ENCODE measurements at regions not wholly inside any gene's neighbourhood (a gene's known extent, or its start where the extent isn't known, plus 50 kb on each side); places are given as distances from the start of the nearest gene placed in this dataset.

DNA sequence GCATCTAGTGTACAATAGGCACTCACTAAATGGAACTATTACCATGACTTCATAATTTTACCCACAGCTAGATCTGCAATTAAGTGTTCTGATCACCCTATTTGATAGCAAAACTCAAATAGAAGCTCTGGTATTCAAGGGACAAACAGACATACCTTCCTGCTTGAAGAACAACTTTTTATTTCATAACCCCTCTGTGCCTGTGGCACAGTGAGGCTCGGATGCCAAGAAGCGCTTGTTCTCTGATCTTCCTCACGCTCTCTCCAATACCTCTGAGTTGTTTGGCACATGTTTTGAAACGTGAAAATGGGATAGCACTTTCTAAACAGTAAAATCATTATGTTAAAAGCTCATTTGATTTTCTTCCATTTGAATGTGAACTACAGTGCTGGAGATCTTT, 232.0 kb downstream of the KLF5 start:
- no peak for DNase-seq (ENCODE audit: low read depth)

DNA sequence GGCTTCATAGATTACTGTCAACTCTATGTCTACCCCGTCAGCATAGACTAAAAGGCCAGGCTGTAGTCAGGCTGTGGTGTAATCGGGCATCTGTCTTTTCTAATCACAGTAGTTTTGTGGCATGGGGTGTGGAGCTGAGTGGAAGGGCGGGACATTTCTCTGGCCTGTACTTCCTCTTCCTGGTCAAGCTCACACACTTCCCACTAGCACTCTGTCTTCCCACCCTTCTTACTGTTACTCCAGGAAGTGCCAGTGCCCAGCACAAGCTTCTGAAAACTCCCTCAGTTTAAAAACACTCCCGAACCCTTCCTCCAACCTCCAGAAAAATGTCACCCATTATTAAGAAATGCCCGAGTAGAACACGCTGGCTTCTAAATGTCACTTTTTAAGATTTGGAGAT, 229.8 kb downstream of the KLF5 start:
- no peak for DNase-seq (ENCODE audit: low read depth)

DNA sequence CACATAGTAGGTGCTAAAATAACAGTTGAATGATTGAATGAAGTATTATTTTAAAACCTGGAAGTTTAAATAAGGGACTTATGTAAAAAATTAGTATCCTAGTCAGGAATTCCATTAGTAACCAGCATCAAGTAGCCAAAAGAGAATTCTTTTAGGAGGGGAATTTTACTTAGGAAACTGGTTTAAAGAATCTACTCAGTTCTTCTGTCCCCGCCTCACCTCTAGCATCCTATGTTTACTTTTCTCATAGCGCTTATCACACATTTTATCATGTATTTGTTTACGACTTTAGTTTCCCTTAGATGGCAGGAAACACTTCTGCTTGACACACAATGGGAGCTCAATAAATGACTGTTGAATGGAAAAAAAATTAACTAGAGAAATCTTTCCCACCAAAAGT, 229.0 kb downstream of the KLF5 start:
- no peak for DNase-seq (ENCODE audit: low read depth)

DNA sequence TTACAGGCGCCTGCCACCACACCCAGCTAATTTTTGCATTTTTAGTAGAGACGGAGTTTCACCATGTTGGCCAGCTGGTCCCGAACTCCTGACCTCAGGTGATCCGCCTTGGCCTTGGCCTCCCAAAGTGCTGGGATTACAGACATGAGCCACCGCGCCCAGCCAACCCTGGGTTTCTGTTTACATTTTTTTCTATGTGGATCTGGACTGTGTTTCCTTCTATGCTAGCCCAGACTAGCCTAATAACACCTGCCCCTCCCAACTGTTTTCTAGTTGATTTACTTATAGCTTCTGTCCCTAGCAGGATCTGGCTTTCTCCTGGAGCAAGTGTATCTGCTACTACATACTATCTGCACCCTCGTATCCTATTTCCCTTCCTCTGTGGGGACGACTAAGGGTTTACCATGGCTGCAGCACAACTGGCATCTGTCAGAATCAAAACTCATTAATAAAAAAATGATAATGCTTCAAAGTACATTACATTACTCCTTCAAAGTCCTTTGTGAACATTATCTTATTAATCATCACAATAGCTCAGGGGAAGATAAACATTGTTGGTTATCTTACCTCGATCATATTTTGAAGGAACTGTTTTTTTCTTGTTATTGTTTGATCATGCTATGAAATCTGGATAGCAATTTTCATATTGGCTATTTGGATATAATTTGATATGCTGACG, 228.3 kb downstream of the KLF5 start:
- DNase-seq (ENCODE audit: low read depth): no peak

DNA sequence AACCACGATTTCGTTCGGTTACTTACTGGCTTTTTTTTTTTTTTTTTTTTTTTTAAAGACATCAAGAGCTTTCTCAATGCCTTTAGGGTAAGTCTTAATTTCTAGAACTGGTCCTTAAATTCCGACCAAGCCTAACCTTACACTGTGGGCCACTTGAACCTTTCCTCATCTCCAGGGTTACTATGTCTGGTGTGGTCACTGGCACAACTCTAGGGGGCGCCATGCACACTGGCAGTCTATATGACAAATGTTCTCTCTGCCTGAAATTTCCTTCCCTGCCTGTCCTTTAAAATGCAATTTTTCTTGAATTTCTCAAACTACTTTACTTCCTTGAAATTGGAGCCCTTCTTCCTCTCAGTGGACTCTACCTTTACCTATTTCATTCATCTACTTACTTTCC, 227.4 kb downstream of the KLF5 start:
- DNase-seq (ENCODE audit: low read depth): no peak

DNA sequence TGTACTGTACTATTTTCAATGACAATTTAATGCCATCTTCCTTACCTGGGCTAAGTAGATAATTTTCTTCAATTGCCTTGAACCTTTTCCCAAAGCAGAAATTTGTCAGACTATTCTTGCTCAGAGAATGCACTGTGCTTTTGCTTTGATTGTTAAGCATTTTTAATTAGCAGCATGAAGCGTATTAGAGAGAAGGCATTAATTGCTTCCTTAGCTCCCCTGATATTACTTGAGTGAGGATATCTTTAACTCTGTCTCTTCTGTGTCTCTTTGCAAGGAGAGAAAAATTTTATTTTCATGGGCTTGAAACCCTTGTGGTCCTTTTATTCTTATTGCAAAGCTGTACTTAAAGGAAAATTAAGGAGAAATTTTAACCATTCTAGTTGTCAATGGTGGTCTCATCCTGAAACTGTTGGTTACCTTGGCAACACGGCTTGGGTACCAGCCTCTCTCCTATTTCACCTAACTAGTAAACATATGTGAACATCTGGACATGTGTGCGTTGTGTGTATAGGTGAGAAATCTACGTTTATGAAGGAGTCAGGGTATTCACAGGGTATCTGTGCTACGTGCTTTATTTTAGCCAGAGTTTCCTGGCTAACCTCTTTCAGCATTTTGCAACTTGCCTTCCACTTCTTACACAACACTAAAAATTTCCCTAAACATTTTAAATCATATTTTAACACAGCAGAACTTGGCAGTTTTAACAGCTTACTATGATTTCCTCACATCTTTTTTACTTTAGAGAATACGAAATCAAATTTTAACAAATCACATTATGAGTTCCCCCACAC, 225.5 kb downstream of the KLF5 start:
- no peak for DNase-seq (ENCODE audit: low read depth)

DNA sequence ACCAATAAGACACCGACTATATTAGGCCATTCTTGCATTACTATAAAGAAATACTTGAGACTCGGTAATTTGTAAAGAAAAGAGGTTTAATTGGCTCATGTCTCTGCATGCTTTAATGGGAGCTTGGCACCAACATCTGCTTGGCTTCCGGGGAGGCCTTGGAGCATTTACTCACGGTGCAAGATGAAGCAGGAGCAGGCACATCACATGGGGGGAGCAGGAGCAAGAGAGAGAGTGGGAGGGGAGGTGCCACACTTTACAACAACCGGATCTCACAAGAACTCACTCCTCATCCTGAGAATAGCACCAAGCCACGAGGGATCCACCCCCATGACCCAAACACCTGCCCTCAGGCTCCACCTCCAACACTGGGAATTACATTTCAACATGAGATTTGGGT, 224.8 kb downstream of the KLF5 start:
- no peak for DNase-seq (ENCODE audit: low read depth)

DNA sequence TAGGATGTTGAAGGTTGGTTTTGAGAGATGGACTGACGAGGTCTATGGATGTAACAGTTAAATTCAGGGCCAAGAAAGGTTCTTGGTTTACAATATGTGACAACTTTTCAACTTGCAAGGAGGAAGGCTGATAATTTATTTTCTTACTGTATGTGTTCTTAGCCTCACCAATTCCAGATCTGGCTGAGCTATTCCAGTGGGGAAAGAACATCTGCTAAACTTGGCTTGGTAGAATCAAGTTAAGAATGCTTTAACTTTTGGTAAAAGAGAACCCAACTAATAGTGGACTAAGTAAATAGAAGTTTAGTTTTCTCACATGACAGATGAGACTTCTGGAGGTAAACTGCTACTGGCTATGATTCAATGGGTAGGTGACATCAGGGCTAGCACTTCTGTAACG, 222.9 kb downstream of the KLF5 start:
- DNase-seq (ENCODE audit: low read depth): no peak

DNA sequence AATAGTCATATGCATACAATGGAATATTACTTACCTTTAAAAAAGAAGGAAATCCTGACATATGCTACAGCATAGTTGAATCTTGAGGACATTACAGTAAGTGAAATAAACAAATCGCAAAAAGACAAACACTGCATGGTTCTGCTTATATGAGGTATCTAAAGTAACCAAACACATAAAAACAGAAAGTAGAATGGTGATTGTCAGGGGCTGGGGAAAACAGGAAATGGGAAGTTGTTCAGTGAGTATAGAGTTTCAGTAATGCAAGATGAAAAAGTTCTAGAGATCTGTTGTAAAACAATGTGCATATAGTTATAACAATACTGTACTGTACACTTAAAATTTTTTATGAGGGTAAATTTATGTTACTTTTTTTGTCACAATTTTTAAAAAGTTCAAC, 219.4 kb downstream of the KLF5 start:
- no peak for DNase-seq (ENCODE audit: low read depth)

DNA sequence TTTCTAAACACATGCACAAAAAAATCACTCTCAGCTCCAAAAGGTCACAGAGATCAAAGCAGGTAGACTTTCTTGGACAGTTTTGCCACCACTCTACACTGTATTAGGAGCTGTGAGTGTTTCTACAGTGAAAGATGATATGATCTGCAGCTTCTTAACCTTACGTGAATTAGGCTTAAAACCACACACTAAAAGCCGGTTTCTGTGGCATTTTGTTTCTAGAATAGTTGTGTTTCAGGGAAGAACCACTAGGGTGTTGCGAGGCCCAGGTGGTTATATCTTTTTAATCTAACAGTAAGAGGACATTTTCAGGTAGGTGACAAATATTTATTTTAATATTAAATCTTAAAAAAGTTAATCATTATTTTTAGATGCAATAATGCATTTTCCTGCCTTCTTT, 216.4 kb downstream of the KLF5 start:
- no peak for DNase-seq (ENCODE audit: low read depth)

DNA sequence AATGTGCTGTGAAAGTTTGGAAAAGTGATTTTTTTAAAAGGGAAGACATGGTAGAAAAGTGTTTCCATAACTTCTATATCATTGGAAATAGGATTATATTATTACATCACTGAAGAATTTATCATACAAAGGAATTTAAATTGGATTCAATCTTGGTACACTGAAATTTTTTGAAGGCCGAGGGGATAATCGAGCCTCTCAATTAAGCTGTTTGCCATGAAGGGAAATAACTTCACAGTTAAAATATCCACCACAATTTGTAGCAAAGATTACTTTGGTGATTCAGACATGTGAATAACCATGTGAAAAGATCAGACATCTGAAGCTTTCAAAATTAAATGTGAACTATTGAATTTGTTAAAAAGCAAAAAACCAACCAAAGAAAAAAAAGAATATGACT, 215.3 kb downstream of the KLF5 start:
- no peak for DNase-seq (ENCODE audit: low read depth)

DNA sequence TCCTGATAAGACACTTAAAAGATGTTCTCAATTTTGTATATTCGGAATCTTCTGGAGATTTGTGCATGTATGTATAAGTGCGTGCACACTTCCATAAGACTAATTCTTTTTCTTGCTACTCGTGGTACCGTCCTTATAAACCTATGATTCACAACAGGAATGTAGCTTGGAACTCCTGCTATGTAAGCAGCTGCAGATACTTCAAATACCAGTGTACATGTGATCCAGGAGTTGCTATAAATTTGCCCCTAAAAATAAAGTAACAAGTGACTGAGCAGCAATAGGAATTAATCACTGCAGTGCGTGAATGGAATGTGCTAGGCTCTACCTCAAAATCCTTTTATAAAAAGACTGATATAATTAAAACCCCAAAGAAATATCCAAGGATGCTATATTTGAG, 214.9 kb downstream of the KLF5 start:
- DNase-seq (ENCODE audit: low read depth): no peak

DNA sequence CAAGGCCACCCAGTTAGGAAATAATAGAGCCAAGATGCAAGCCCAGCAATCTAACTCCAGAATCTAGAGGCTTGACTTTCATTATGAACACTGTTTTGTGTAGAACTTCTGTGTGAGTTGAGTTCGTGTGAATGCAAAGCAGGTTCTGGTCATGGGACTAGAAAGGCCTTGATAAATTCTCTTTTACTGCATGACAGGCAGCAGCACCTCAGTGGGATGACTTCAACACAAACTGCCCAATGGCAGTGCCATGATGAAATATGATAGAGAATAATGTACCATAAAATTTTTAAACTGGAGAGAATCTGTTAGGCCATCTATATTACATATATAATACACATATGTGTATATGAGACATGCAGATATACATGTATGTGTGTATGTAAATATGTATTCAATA, 214.5 kb downstream of the KLF5 start:
- no peak for DNase-seq (ENCODE audit: low read depth)

DNA sequence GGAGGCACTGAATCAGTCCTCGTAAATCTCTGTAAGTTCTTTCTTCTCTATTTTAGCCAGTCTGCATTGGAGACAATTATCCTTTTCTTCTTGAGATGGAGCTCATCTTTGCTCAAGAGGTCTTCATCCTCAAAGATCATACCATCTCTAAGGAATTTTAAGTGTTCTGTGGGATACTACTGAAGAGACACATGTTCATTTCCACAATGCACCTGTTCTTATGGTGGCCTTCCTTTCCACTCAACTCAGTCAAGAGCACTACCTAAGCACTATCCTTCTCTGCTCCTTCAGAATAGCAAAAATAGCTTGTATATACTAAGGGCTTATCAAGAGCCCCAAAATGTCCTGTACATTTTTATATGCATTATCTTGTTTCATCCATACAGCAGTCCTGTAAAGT, 214.0 kb downstream of the KLF5 start:
- no peak for DNase-seq (ENCODE audit: low read depth)

DNA sequence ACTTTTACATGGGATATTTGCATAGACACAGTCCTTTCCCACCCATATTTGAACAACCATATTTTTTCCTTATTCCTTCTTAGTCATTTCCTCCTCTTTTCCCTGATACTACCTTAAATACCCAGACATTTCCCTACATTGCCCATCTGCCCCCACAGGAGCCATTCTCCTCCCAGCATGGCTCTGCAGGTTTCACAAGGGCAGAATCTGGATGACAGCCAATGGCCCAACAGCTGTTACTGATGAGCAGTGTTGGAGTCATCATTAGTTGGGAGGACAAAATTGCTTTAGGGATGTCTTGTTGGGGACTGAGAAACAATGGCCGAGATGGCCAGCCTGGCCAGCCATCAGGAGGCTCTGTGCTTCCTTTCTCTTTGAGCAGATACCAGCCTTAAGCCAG, 209.5 kb downstream of the KLF5 start:
- DNase-seq (ENCODE audit: low read depth): no peak

DNA sequence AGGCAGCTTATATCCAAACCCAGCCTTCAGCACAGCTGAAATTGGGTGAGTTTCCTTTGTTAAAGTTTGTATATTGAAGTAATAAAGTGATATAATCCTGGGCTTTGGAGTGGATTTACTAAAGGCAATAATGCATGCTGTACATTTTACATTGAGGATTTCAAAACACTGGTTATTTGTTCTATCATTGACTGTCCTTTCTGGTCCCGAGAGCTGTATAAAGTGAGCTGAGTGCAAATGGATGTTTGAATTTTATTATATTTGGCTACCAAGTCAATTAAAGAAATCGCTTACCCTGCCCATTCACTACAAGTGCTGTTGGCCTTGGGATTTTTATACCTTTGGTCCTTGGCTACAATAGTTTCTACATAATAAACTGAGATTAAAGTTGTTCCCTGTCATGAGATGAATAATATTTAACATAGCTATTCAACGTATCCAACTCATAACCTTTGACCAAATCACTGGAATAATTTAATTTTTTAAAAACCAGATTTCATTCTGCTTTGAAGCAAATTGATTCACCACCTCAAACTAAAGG, 207.9 kb downstream of the KLF5 start:
- no peak for DNase-seq (ENCODE audit: low read depth)

DNA sequence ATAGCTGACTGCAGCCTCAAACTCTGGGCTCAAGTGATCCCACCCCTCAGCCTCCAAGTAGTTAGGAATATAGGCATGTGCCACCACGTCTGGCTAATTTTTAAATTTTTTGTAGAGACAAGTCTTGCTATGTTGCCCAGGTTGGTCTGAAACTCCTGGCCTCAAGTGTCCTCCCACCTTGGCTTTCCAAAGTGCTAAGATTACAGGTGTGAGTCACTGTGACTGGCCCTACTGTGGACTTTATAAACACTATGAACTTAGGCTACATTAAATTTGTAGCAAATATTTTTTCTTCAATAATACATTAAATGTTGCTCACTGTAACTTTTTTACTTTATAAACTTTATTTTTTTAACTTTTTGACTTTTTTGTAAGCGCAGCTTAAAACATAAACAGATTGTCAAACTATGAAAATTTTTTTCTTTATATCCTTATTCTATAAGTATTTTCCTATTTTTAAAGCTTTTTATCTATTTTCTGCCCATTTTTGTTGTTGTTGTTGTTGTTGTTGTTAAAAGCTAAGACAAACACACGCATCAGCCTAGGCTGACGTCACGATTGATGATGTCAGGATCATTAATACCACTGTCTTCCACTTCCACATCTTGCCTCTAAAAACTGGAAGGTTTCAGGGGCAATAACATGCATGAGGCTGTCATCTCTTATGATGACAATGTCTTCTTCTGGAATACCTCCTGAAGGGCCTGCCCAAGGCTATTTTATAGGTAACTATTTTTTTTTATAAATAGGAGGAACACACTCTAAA, 204.2 kb downstream of the KLF5 start:
- no peak for DNase-seq (ENCODE audit: low read depth)

DNA sequence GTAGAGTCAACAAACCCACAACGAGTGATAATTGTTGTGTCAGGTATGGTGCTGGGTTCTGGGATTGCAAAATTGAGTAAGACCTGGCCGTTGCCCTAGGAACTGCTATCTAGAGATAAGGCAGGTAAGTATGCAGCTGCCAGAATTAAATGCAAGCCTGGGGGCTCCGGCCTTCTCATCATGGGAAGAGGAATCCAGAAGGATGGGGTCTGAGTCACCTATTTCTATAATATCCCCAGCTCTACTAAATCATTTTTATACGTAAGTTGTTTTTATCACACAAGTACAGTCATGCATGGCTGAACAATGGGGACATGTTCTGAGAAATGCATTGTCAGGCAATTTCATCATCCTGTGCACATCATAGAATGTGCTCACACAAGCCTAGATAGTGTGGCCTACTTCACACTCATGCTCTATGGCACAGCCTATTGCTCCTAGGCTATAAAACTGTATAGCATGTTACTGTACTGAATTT, 203.0 kb downstream of the KLF5 start:
- no peak for DNase-seq (ENCODE audit: low read depth)

DNA sequence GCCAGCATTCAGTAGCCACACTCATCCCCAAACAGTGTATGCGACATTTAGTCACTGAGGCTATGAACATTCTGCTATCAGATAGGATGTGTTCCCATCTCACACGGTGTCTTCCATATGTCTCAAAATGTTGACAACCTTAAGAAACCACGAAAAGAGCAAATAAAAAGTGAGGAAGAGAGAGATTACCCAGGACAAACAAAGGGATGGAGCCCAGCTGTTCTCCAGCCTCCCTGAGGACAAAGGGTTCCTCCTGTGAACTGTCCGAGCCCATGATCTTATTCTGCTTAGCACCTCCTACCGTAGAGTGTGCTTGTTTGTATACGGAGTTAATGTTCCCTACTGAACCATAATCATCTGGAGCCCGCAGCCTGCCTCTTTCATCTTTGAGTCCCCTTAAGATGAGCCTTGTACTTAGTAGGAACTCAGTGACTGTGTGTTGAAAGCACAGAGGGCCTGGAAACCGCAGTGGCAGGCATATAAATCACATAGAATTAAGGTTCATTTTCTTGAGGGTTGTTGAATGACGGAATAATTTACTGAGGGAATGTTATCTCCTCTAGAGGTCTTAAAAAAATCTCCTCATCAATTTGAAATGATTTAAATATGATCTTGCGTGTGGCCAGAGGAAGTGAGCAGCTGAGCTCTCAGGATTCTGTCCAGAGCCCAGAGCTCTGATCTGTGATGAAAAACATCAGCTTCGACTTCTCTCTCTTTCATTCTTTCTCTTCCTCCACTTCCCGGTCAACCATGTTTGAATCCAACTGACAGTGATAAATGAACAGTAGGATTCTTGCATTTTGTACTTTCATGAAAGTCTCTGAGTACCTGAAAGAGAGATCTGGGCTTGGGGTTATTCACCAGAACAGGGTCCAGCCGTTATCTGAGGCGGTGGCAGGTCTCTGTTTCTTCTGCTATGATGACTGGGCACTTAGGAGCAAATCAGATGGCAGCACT, 200.5 kb downstream of the KLF5 start:
- DNase-seq (ENCODE audit: low read depth): no peak

DNA sequence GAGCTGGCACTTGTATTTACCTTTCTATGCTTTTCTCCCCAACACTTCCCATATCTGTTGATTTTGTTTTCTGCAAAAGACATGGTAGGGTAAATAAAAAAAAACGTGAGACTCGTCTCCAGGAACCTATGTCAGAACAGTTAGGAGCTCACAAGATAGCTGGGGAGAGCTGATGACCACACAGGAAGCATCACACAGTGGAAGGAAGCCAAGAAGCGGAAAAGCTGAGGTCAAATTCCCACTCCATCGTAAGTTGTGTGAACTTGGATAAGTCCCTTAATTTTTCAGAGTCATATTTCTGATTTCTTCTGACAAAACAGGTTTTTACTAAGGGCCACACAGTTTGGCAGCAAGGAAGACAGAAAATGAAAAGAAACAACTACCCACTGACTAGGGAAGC, 199.6 kb downstream of the KLF5 start:
- no peak for DNase-seq (ENCODE audit: low read depth)

DNA sequence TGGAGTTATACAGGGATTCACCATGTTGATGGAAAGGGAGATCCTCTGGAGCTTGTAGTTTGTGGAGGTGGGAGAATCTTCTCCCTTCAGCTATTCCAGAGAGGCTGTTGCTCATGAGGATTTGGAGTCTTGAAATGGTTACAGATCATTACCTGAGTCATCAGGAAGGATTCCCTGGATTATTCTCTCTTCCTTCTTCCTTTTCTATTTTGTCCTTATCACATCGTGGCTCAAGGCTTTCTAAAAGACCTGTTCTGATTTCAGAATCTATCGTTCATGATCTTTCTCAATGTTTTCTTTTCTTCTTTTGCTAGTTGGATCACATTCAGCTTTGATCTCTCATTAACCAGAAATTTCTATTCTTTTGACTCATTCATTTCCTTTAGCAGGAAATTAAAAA, 196.0 kb downstream of the KLF5 start:
- no peak for DNase-seq (ENCODE audit: low read depth)

All from stromal cell of bone marrow (primary cell).